Loucy (cell line): ENCODE measurements at regions not wholly inside any gene's neighbourhood (a gene's known extent, or its start where the extent isn't known, plus 50 kb on each side); places are given as distances from the start of the nearest gene placed in this dataset.

Experiments used
- H2AFZ ChIP-seq: fragments of 200-600 bp; sonication (generic); 2 replicates; pipeline ENCODE4 v1.6.0; 2016; ENCODE audit warnings: antibody characterized with exemption, mild to moderate bottlenecking, low read length, moderate library complexity
- H3F3A ChIP-seq: fragments of 200-600 bp; 2 replicates; pipeline ENCODE4 v1.6.0; 2016; ENCODE audit warnings: antibody characterized with exemption, low read depth, mild to moderate bottlenecking
- H3K27me3 ChIP-seq: fragments of 200-600 bp; sonication (generic); 2 replicates; pipeline ENCODE4 v1.6.1; 2014; ENCODE audit warnings: low read length, mild to moderate bottlenecking; ENCODE audit not compliant: insufficient read depth, poor library complexity, severe bottlenecking
- H3K36me3 ChIP-seq: fragments of 200-600 bp; sonication (generic); 2 replicates; pipeline ENCODE4 v1.6.1; 2016; ENCODE audit warnings: low read length; ENCODE audit not compliant: insufficient read depth
- H3K4me1 ChIP-seq: fragments of 200-600 bp; sonication (generic); 2 replicates; pipeline ENCODE4 v1.5.1; 2014; ENCODE audit warnings: low read length, mild to moderate bottlenecking; ENCODE audit not compliant: insufficient read depth, poor library complexity, severe bottlenecking
- H3K4me2 ChIP-seq: fragments of 200-600 bp; sonication (generic); 2 replicates; pipeline ENCODE4 v1.6.0; 2014; ENCODE audit warnings: antibody characterized with exemption, low read length, low read depth, mild to moderate bottlenecking; ENCODE audit not compliant: poor library complexity, severe bottlenecking
- H3K4me3 ChIP-seq: fragments of 200-600 bp; sonication (generic); 2 replicates; pipeline ENCODE4 v1.5.1; 2014; ENCODE audit warnings: low read length, mild to moderate bottlenecking, mixed read lengths; ENCODE audit not compliant: poor library complexity, severe bottlenecking
- H3K79me2 ChIP-seq: fragments of 200-600 bp; sonication (generic); 2 replicates; pipeline ENCODE4 v1.6.1; 2014; ENCODE audit warnings: low read length; ENCODE audit not compliant: insufficient read depth
- H3K9ac ChIP-seq: fragments of 200-600 bp; sonication (generic); 2 replicates; pipeline ENCODE4 v1.6.0; 2014; ENCODE audit warnings: mild to moderate bottlenecking, low read depth, low read length, moderate library complexity; ENCODE audit not compliant: poor library complexity, severe bottlenecking
- H3K9me2 ChIP-seq: fragments of 200-600 bp; sonication (generic); replicated peaks from 2 replicates; pipeline ENCODE4 v1.6.1; 2016; ENCODE audit warnings: low read depth, low read length, mixed read lengths
- H3K9me3 ChIP-seq: fragments of 200-600 bp; sonication (generic); 2 replicates; pipeline ENCODE4 v1.6.1; 2014; ENCODE audit warnings: mild to moderate bottlenecking, antibody characterized with exemption, low read length, low read depth; ENCODE audit not compliant: insufficient read depth
- H4K20me1 ChIP-seq: fragments of 200-600 bp; sonication (generic); 2 replicates; pipeline ENCODE4 v1.6.0; 2014; ENCODE audit warnings: antibody characterized with exemption, low read length, mild to moderate bottlenecking; ENCODE audit not compliant: insufficient read depth, poor library complexity, severe bottlenecking
- EZH2phosphoT487 ChIP-seq: fragments of 200-600 bp; IDR thresholded peaks from 2 replicates; pipeline ENCODE4 v1.6.1; 2018; ENCODE audit warnings: antibody characterized with exemption, mild to moderate bottlenecking, moderate library complexity, borderline replicate concordance
- TF ChIP-seq, protein P1 (sequence below): fragments of 200-600 bp; sonication (generic); conservative IDR thresholded peaks from 2 replicates; pipeline ENCODE4 v1.5.1; 2014; ENCODE audit warnings: mild to moderate bottlenecking, antibody characterized with exemption, low read length

DNA sequence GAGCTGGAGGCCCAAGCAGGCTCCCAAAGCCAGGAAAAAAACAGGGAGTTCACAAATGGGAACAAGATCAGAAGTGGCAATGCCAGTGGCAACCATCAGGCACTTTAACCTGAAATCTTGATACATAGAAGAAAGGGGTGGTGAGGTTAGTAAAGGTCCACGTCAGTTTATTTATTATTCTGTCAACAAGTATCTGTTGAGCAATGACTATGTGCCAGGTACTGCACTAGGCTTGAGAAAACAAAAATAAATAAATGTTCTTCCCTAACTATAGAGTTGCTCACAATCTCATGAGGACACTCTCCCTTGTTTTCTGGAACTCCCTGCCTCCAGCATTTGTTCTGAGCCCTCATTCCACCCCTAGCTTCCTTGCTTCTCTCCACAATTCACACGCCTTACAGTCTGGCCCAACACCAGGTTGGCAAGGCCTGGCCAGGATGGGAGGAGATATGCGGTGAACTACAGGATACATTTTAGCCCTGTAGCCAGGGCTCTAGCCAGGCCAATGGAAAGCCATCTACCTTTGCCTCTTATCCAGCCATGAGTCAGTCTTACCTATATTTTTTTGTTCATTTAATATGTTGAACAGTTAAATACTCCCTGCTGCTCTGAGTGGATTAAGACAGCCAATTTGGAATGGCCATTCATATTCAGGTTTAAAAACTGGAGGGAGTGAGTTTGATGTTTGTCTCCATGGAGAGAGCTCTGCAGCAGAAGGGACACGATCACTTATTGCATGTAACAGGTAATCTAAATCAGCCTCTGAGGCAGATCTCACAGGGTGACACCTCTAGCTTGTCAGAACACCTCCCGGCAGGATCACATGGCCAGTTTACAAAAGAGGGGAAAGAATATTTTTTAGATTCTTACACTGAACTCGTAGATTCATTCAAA lies 161.9 kb upstream of the ATP11B start:
- H3K4me2 ChIP-seq: no peak overlapping the region
- H3K4me3 ChIP-seq: no peak overlapping the region
- no peaks in the 10 kb centered on the region for H3K9me2 ChIP-seq
- H3K36me3 ChIP-seq: no peaks in the 10 kb centered on the region
- no peaks in the 10 kb centered on the region for H4K20me1 ChIP-seq
- TF ChIP-seq, protein P1, sequence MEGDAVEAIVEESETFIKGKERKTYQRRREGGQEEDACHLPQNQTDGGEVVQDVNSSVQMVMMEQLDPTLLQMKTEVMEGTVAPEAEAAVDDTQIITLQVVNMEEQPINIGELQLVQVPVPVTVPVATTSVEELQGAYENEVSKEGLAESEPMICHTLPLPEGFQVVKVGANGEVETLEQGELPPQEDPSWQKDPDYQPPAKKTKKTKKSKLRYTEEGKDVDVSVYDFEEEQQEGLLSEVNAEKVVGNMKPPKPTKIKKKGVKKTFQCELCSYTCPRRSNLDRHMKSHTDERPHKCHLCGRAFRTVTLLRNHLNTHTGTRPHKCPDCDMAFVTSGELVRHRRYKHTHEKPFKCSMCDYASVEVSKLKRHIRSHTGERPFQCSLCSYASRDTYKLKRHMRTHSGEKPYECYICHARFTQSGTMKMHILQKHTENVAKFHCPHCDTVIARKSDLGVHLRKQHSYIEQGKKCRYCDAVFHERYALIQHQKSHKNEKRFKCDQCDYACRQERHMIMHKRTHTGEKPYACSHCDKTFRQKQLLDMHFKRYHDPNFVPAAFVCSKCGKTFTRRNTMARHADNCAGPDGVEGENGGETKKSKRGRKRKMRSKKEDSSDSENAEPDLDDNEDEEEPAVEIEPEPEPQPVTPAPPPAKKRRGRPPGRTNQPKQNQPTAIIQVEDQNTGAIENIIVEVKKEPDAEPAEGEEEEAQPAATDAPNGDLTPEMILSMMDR: no peak
- TF ChIP-seq EZH2phosphoT487: no peak
- peaks cover 13% of the 10 kb centered on the region for H3K4me1 ChIP-seq
- H3K9me3 ChIP-seq: no peaks in the 10 kb centered on the region
- H3K9ac ChIP-seq: no peak overlapping the region
- H2AFZ ChIP-seq: no peak overlapping the region
- no peaks in the 10 kb centered on the region for H3F3A ChIP-seq
- no peaks in the 10 kb centered on the region for H3K27me3 ChIP-seq
- H3K79me2 ChIP-seq: no peaks in the 10 kb centered on the region

DNA sequence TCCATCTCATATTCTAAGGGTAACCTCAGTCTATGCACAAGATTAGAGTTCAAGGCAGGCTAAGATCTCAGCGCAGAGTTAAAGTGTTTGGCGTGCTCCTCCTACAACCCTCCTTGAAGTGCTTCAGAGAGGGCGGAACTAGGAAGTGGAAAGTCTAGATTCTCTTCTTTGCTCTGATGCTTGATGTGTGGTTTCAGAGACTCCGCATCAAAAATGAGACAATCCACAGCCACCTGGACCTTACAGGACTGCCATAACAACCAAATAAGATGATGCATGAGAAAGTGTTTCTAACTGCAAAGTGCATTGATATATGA lies 161.3 kb upstream of the ATP11B start:
- no peak overlapping the region for H3K4me2 ChIP-seq
- no peak for TF ChIP-seq EZH2phosphoT487
- TF ChIP-seq, protein P1: no peak
- H4K20me1 ChIP-seq: no peaks in the 10 kb centered on the region
- no peak overlapping the region for H3K4me3 ChIP-seq
- peaks cover 6% of the 10 kb centered on the region for H3K4me1 ChIP-seq
- no peak overlapping the region for H2AFZ ChIP-seq
- no peaks in the 10 kb centered on the region for H3K27me3 ChIP-seq
- H3F3A ChIP-seq: no peaks in the 10 kb centered on the region
- no peaks in the 10 kb centered on the region for H3K9me3 ChIP-seq
- no peaks in the 10 kb centered on the region for H3K79me2 ChIP-seq
- H3K9ac ChIP-seq: no peak overlapping the region
- no peaks in the 10 kb centered on the region for H3K36me3 ChIP-seq
- H3K9me2 ChIP-seq: no peaks in the 10 kb centered on the region

DNA sequence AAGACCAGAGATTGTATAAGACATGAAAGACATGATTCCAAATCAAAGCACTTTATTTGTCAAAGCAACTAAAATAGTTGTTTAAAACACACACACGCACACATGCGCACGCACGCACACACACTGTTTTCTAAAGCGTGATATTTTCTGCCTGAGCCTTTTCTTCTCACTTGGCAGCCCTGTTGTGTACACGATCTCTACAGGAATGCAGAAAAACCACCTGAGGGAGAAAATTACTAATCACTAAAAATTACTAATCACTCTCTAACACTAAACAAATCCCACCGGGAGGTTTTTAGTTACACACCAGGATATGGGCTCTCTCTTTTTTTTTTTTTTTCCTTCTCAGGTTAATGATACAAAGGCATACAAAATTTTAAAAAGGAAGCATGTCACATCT lies 160.1 kb upstream of the ATP11B start:
- Histone ChIP-seq H3K9ac (no peak overlapping the region), H3K9me2 (no peaks in the 10 kb centered on the region), H3F3A (no peaks in the 10 kb centered on the region), H3K4me2 (no peak overlapping the region), H3K27me3 (no peaks in the 10 kb centered on the region), H3K36me3 (no peaks in the 10 kb centered on the region), H3K9me3 (no peaks in the 10 kb centered on the region), H3K79me2 (no peaks in the 10 kb centered on the region), H3K4me3 (no peak overlapping the region), H2AFZ (no peak overlapping the region), H3K4me1 (no peaks in the 10 kb centered on the region), H4K20me1 (no peaks in the 10 kb centered on the region)
- TF ChIP-seq, protein P1: no peak
- TF ChIP-seq EZH2phosphoT487: no peak
